Adrenal gland (tissue), 9 donors: ENCODE measurements at regions not wholly inside any gene's neighbourhood (a gene's known extent, or its start where the extent isn't known, plus 50 kb on each side); places are given as distances from the start of the nearest gene placed in this dataset.

Experiments used
- DNase-seq, 7 donors: peaks; one replicate each; pipeline ENCODE4 v3.0.0-alpha.2; 2019 to 2020
- H3K27ac ChIP-seq, 5 donors: fragments of 200-600 bp; sonication (generic) in 4 of 5; 1 replicate in 3 of 5; 2 replicates in 2 of 5; pipeline versions ENCODE4 v1.5.1 to v1.8.0; 2016 to 2020; ENCODE audit warnings: mild to moderate bottlenecking in 1 of 5
- H3K27me3 ChIP-seq: fragments of 200-600 bp; 2 replicates; pipeline ENCODE4 v1.8.0; 2021
- H3K36me3 ChIP-seq, 2 donors: fragments of 200-600 bp; replicated peaks in 1 of 2; 1 replicate in 1 of 2; 2 replicates in 1 of 2; pipeline versions ENCODE4 v1.5.1 to v1.8.0; 2018 to 2022
- H3K4me1 ChIP-seq, 2 donors: fragments of 200-600 bp; replicated peaks in 1 of 2; 1 replicate in 1 of 2; 2 replicates in 1 of 2; pipeline versions ENCODE4 v1.5.1 to v1.8.0; 2018 to 2021
- H3K4me3 ChIP-seq, 4 donors: fragments of 200-600 bp; sonication (generic) in 3 of 4; one replicate each; pipeline ENCODE4 v1.5.1; 2016 to 2018
- H3K9me3 ChIP-seq, 3 donors: fragments of 200-600 bp; sonication (generic) in 1 of 3; replicated peaks in 1 of 3; 1 replicate in 2 of 3; 2 replicates in 1 of 3; pipeline versions ENCODE4 v1.5.1 to v1.8.0; 2016 to 2021
- POLR2A ChIP-seq, 2 donors: fragments of 450-650 bp; IDR thresholded peaks; one replicate each; pipeline ENCODE4 v1.6.1; 2017; ENCODE audit warnings: antibody characterized with exemption in 2 of 2, mild to moderate bottlenecking in 2 of 2, moderate library complexity in 1 of 2
- WGBS, 4 donors: extraction: QIAGEN DNeasy Blood & Tissue Kit in 2 of 4; methylation state at CpG; one replicate each; pipeline versions ENCODE4 v1.1.5 to v1.1.7; 2013 to 2017; 5-methylcytosine and 5-hydroxymethylcytosine counted together
- intact Hi-C, 2 donors: fragments of 100-400 bp; cut with DNase I; formaldehyde crosslinking; loops; one replicate each; pipeline versions ENCODE4 v1.14.1 to v1.15.0; 2022 to 2023
- TF ChIP-seq, protein P1 (sequence below), 6 experiments: fragments of 450-650 bp in 4 of 6; fragments of 200-600 bp in 2 of 6; sonication (generic) in 1 of 6; IDR thresholded peaks; 1 replicate in 5 of 6; 2 replicates in 1 of 6; pipeline versions ENCODE4 v1.5.1 to v1.8.0; 2016 to 2021; ENCODE audit warnings: antibody characterized with exemption in 6 of 6, mild to moderate bottlenecking in 2 of 6, moderate library complexity in 1 of 6
- donor health status: healthy with polysubstance abuse.
- donor health status: Bipolar disorder and iron deficiency.
- donor health status: DM: yes; HTN: yes; CAD: no.
- donor health status: DM: no; HTN: no; CAD: no.
- donor health status: DM: no; HTN: no; CAD: no.

DNA sequence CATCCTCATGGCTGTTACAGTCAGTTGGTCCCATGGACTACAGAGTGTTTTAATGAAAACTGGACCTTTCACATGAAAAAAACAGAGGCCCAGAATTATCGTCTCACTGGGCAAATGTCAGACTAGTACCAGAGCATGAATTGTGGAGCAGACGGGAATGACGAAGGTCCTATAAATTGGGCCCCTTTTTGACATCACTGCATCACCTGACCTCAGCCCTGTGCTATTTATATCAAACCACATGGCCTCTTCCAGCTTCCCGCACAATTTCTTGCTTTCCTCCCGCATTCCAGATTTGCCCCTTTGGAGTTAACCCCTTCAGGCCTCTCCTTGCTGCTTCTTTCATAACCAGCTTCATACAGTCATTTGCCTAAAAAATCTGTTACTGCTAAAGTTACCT lies 301.7 kb downstream of the ATPSCKMT start:
- H3K4me1 ChIP-seq = no peaks in the 10 kb centered on the region
- H3K9me3 ChIP-seq = no peaks in the 10 kb centered on the region
- H3K27ac ChIP-seq = no peak overlapping the region
- no peak for TF ChIP-seq POLR2A (IDR thresholded peaks at IDR 0.05)
- TF ChIP-seq, protein P1, sequence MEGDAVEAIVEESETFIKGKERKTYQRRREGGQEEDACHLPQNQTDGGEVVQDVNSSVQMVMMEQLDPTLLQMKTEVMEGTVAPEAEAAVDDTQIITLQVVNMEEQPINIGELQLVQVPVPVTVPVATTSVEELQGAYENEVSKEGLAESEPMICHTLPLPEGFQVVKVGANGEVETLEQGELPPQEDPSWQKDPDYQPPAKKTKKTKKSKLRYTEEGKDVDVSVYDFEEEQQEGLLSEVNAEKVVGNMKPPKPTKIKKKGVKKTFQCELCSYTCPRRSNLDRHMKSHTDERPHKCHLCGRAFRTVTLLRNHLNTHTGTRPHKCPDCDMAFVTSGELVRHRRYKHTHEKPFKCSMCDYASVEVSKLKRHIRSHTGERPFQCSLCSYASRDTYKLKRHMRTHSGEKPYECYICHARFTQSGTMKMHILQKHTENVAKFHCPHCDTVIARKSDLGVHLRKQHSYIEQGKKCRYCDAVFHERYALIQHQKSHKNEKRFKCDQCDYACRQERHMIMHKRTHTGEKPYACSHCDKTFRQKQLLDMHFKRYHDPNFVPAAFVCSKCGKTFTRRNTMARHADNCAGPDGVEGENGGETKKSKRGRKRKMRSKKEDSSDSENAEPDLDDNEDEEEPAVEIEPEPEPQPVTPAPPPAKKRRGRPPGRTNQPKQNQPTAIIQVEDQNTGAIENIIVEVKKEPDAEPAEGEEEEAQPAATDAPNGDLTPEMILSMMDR (IDR thresholded peaks at IDR 0.05) = no peak
- no peaks in the 10 kb centered on the region for H3K27me3 ChIP-seq
- WGBS, 4 donors = 54 to 60% (median 56%) methylated on average over 5 of the region's 5 CpGs
- no peak overlapping the region for H3K4me3 ChIP-seq
- intact Hi-C loops = no loop called here
- no peak for DNase-seq
- no peaks in the 10 kb centered on the region for H3K36me3 ChIP-seq

DNA sequence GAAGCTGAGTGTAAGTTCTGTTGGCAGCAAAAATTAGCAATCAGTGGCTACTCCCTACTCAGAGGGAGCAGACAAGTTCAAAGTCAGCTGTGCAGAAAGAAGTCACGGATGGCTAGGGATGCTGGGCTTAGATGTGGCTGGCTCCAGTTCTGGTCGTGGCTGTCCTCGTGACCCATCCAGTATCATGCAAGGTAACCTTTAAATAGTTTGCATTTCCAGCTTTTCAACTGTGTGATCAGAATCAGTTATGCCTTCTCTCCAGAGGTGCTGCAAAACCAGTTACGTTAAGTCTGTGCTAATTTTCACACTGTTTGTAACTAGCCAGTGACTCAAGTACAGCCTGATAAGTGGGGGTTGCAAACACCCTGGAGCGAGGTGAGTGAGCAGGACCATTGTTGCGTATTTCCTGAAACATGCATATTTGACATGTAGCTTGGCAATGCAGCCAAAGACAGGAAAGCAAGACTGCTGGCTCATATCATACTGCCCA lies 302.4 kb downstream of the ATPSCKMT start:
- no peak for TF ChIP-seq POLR2A (IDR thresholded peaks at IDR 0.05)
- TF ChIP-seq, protein P1 (IDR thresholded peaks at IDR 0.05) = no peak
- WGBS, 4 donors = 71 to 86% (median 80%) methylated on average over 6 of the region's 6 CpGs
- H3K4me3 ChIP-seq = no peak overlapping the region
- no peaks in the 10 kb centered on the region for H3K36me3 ChIP-seq
- H3K4me1 ChIP-seq = no peaks in the 10 kb centered on the region
- DNase-seq = no peak
- no peaks in the 10 kb centered on the region for H3K9me3 ChIP-seq
- no peak overlapping the region for H3K27ac ChIP-seq
- no peaks in the 10 kb centered on the region for H3K27me3 ChIP-seq
- intact Hi-C loops = no loop called here

DNA sequence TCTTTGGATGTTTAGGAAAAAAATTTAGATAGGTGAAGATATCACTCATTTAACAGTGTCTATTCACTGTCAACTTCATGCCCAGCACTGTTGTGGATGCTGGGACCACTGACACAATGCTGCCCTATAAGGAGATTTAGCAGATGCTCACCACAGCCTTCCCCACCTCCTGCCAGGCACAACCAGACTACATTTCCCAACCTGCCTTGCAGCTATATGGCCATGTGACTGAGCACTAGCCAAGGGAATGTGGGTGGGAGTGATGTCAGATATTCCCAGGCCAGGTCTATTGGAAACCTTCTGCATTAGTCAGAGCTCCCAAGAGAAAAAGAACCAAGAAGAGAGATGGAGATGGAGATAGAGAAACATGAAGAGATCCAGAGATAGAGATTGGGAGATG lies 302.6 kb upstream of the TAS2R1 start:
- intact Hi-C loops = no loop called here
- Histone ChIP-seq H3K4me3 (no peak overlapping the region), H3K27me3 (no peaks in the 10 kb centered on the region), H3K9me3 (no peaks in the 10 kb centered on the region), H3K36me3 (no peaks in the 10 kb centered on the region), H3K27ac (no peak overlapping the region), H3K4me1 (no peaks in the 10 kb centered on the region)
- DNase-seq = no peak
- TF ChIP-seq, protein P1 (IDR thresholded peaks at IDR 0.05) = no peak
- TF ChIP-seq POLR2A (IDR thresholded peaks at IDR 0.05) = no peak

DNA sequence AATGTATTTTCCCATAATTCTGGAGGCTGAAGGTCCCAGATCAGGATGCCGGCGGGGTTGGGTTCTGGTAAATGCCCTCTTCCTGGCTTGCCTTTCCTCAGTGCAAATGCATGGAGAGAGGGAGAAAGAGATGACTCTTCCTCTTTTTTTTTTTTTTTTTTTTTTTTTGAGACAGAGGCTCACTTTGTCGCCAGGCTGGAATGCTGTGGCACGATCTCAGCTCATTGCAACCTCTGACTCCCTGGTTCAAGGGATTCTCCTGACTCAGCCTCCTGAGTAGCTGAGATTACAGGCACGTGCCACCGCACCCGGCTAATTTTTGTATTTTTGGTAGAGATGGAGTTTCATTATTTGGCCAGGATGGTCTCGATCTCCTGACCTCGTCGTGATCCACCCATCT lies 300.0 kb upstream of the TAS2R1 start:
- DNase-seq = no peak
- 90 to 95% (median 92%) methylated on average over 10 of the region's 10 CpGs for WGBS, 4 donors
- Histone ChIP-seq H3K4me1 (no peaks in the 10 kb centered on the region), H3K27ac (no peak overlapping the region), H3K27me3 (no peaks in the 10 kb centered on the region), H3K9me3 (no peaks in the 10 kb centered on the region), H3K4me3 (no peak overlapping the region), H3K36me3 (no peaks in the 10 kb centered on the region)
- no peak for TF ChIP-seq POLR2A (IDR thresholded peaks at IDR 0.05)
- TF ChIP-seq, protein P1 (IDR thresholded peaks at IDR 0.05) = no peak
- intact Hi-C loops = no loop called here
